C4-2B (cell line): ENCODE measurements at regions not wholly inside any gene's neighbourhood (a gene's known extent, or its start where the extent isn't known, plus 50 kb on each side); places are given as distances from the start of the nearest gene placed in this dataset.

Experiments used
- ZFX ChIP-seq: fragments of 450-650 bp; IDR thresholded peaks from 2 replicates; pipeline ENCODE4 v1.6.1; 2017
- TF ChIP-seq, protein P1 (sequence below): fragments of 450-650 bp; conservative IDR thresholded peaks from 2 replicates; pipeline ENCODE4 v1.5.1; 2017; ENCODE audit warnings: mild to moderate bottlenecking

DNA sequence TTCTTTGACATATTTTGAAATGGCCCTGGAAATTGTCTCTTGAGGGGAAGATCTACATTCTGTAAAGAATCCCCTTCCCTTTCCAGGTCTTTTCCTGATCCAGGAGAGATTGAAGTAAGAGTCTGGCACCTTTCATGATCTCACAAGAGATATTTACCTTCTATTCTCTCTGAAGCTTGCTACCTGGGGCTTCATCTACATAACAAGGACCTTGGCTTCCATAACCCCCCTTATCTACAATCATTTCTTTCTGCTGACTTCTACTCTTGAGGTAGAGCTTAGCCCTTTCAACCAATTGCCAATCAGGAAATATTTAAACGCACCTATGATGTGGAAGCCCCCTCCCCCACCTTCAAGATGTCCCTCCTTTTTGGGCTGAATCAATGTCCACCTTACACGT, 383.7 kb upstream of the MAGEB18 start:
- TF ChIP-seq, protein P1, sequence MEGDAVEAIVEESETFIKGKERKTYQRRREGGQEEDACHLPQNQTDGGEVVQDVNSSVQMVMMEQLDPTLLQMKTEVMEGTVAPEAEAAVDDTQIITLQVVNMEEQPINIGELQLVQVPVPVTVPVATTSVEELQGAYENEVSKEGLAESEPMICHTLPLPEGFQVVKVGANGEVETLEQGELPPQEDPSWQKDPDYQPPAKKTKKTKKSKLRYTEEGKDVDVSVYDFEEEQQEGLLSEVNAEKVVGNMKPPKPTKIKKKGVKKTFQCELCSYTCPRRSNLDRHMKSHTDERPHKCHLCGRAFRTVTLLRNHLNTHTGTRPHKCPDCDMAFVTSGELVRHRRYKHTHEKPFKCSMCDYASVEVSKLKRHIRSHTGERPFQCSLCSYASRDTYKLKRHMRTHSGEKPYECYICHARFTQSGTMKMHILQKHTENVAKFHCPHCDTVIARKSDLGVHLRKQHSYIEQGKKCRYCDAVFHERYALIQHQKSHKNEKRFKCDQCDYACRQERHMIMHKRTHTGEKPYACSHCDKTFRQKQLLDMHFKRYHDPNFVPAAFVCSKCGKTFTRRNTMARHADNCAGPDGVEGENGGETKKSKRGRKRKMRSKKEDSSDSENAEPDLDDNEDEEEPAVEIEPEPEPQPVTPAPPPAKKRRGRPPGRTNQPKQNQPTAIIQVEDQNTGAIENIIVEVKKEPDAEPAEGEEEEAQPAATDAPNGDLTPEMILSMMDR: no peak
- TF ChIP-seq ZFX: no peak
